ENCODE measurements at regions not wholly inside any gene's neighbourhood (a gene's known extent, or its start where the extent isn't known, plus 50 kb on each side); places are given as distances from the start of the nearest gene placed in this dataset.

- no peak for DNase-seq (ENCODE audit: low spot score)
Measured at GRCh38 chr4:135316266-135316779, 1114.7 kb upstream of the PABPC4L start.

- DNase-seq (ENCODE audit: low spot score): no peak
Measured at GRCh38 chr4:135290136-135290535, 1088.5 kb upstream of the PABPC4L start.

- no peak for DNase-seq (ENCODE audit: low spot score)
Measured at GRCh38 chr4:135283934-135284333, 1082.3 kb upstream of the PABPC4L start.

- DNase-seq (ENCODE audit: low spot score): no peak
Measured at GRCh38 chr4:135282676-135283075, 1081.1 kb upstream of the PABPC4L start.

GRCh38 chr4:135281230-135281629, 1079.6 kb upstream of the PABPC4L start:
- no peak for DNase-seq (ENCODE audit: low spot score)

- no peak for DNase-seq (ENCODE audit: low spot score)
Measured at GRCh38 chr4:135277980-135278315, 1076.4 kb upstream of the PABPC4L start.

GRCh38 chr4:135277068-135277979, 1075.7 kb upstream of the PABPC4L start:
- DNase-seq (ENCODE audit: low spot score): no peak

GRCh38 chr4:135274416-135274815, 1072.8 kb upstream of the PABPC4L start:
- DNase-seq (ENCODE audit: low spot score): no peak

GRCh38 chr4:135269125-135269890, 1067.7 kb upstream of the PABPC4L start:
- no peak for DNase-seq (ENCODE audit: low spot score)

- no peak for DNase-seq (ENCODE audit: low spot score)
Measured at GRCh38 chr4:135268369-135268768, 1066.8 kb upstream of the PABPC4L start.

GRCh38 chr4:135267148-135267865, 1065.7 kb upstream of the PABPC4L start:
- no peak for DNase-seq (ENCODE audit: low spot score)

- no peak for DNase-seq (ENCODE audit: low spot score)
Measured at GRCh38 chr4:135256111-135256510, 1054.5 kb upstream of the PABPC4L start.

- no peak for DNase-seq (ENCODE audit: low spot score)
Measured at GRCh38 chr4:135250040-135250439, 1048.5 kb upstream of the PABPC4L start.

- no peak for DNase-seq (ENCODE audit: low spot score)
Measured at GRCh38 chr4:135249024-135249423, 1047.4 kb upstream of the PABPC4L start.

GRCh38 chr4:135244696-135245095, 1043.1 kb upstream of the PABPC4L start:
- DNase-seq (ENCODE audit: low spot score): no peak

GRCh38 chr4:135244056-135244455, 1042.5 kb upstream of the PABPC4L start:
- no peak for DNase-seq (ENCODE audit: low spot score)

GRCh38 chr4:135240796-135241195, 1039.2 kb upstream of the PABPC4L start:
- no peak for DNase-seq (ENCODE audit: low spot score)

GRCh38 chr4:135239964-135240363, 1038.4 kb upstream of the PABPC4L start:
- DNase-seq (ENCODE audit: low spot score): no peak

GRCh38 chr4:135238940-135239339, 1037.4 kb upstream of the PABPC4L start:
- DNase-seq (ENCODE audit: low spot score): no peak

- no peak for DNase-seq (ENCODE audit: low spot score)
Measured at GRCh38 chr4:135236048-135236447, 1034.5 kb upstream of the PABPC4L start.

- DNase-seq (ENCODE audit: low spot score): no peak
Measured at GRCh38 chr4:135227842-135228241, 1026.3 kb upstream of the PABPC4L start.

- DNase-seq (ENCODE audit: low spot score): no peak
Measured at GRCh38 chr4:135225551-135225950, 1024.0 kb upstream of the PABPC4L start.

Measured in kidney capillary endothelial cell (primary cell).